GM21717 (cell line): ENCODE measurements at regions not wholly inside any gene's neighbourhood (a gene's known extent, or its start where the extent isn't known, plus 50 kb on each side); places are given as distances from the start of the nearest gene placed in this dataset.
"Not testable (repeated sequence)": the region's sequence is repeated elsewhere in the genome, so short reads cannot be mapped to it uniquely, and the experiment has no call there.

Experiments
- ATAC-seq: cut with Tn5 transposase; IDR thresholded peaks from one replicate; pipeline ENCODE4 v1.9.1; 2021; ENCODE audit warnings: mild to moderate bottlenecking, moderate library complexity; ENCODE audit not compliant: unreplicated experiment

DNA sequence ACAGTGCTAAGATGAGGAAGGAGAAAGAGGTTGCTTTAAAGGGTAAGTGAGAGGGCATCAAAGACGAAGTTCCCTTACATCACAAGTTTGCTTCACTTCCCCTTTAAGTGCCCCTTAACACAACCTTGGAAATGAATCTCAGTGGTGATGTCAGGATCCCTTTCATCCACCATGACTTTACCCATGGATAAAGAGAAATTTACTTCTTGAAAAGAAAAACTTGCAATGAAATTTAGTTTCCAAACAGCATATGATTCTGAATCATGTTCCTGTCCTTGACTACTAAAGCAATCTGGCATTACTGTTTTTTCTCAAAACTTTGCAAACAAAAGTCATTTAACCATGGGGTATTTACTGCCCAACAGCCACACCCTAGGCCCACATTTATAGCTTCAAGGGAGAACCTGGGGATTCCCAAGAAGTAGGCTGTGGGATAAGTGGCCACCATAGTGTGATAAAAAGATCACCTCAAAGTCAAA lies 135.9 kb downstream of the ITGB8 start:
- ATAC-seq, result no peak

GRCh38 chr7:20470082-20470481 lies 139.4 kb downstream of the ITGB8 start:
- no peak for ATAC-seq

- ATAC-seq, result no peak
Measured at GRCh38 chr7:20470726-20471125, 140.0 kb downstream of the ITGB8 start.

DNA sequence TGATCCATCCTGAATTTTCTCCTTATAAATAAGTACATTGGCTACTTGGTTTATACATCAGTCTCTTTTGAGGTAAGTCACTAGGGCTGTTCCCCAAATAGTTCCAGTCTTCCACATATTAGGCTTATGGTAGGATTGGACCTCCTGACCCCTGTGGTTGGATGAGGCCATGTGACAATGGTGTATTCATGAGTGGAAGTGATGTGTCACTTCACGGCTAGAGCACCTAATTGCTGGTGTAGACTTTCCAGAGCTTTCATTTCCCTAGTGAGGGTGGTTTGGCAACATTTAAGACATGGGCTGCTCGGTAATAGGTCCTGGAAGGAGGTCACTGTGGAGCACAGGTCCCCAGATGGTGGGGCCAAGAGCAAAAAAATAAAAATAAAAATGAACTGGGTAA lies 141.2 kb upstream of the ABCB5 start:
- no peak for ATAC-seq

- no peak for ATAC-seq
Measured at GRCh38 chr7:20475756-20476155, 139.7 kb upstream of the ABCB5 start.

DNA sequence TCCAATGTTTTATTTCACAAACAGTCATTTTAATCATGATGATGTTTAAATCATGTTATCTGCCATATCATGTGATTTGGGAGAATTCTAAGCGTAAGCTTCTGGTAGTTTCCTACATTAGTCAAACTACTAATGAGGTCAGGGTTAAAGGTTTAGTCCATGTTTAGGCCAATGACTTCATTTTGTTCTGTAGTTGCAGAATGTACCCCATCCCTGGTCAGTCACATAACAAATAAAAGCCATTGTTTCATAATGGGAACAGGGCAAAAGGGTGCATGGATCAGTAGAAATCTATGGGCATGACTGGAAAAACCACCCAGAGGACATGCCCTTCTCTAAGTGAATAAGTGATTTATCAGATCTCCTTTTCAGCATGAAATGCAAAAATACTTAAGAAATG lies 138.4 kb upstream of the ABCB5 start:
- ATAC-seq, result no peak

- ATAC-seq, result no peak
Measured at GRCh38 chr7:20479706-20480105, 135.8 kb upstream of the ABCB5 start.

DNA sequence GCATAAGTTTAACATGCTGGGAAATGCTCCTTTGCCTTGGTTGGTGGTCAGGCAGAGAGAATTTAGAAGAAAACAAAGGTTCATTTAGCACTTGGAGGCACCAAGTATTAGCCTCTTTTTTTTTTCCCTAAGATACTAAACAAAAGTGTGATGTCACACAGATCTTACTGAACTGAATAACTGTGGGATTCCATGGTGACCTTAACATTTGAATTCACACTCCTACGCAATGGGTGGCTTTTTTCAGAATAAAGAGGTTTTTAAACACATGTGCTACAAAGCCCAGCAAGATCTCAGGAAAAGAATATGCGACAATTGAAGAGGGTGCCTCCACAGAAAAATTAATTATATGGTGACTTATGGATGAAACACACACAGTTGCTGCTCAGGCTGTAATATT lies 133.4 kb upstream of the ABCB5 start:
- ATAC-seq, result no peak

DNA sequence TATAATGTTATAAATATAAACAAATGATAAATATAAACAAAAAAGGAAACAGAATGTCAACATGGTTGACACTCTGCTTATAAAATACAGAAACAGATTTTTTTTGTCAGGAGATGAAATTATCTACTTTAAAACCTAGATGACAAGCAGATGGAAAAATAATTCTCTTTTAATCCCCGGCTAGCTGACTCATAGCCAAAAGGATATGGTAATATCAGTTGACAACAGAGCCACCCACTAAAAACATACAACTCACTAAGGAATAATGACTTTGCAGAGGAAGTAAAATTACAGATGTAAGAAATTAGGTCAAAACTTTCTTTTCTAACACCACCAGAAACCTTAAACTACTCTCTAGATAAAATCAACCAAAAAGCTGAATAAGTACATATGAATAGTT lies 131.1 kb upstream of the ABCB5 start:
- ATAC-seq, result no peak

DNA sequence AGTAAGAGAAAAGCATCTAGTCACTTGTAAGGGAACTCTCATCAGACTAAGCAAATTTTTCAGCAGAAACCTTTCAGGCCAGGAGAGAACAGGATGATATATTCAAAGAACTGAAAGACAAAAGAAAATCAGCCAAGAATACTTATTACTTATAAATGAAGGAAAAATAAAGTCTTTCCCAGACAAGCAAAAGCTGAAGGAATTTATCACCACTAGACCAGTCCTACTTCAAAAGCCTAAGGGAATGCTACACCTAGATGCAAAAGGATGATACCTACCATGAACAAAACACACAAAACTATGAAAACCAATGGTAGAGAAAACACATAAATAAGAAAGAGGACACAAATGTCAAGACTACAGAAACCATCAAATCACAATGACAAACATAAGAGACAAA lies 126.6 kb upstream of the ABCB5 start:
- no peak for ATAC-seq

- no peak for ATAC-seq
Measured at GRCh38 chr7:20491284-20491683, 124.2 kb upstream of the ABCB5 start.

GRCh38 chr7:20494566-20494965 lies 120.9 kb upstream of the ABCB5 start:
- no peak for ATAC-seq

DNA sequence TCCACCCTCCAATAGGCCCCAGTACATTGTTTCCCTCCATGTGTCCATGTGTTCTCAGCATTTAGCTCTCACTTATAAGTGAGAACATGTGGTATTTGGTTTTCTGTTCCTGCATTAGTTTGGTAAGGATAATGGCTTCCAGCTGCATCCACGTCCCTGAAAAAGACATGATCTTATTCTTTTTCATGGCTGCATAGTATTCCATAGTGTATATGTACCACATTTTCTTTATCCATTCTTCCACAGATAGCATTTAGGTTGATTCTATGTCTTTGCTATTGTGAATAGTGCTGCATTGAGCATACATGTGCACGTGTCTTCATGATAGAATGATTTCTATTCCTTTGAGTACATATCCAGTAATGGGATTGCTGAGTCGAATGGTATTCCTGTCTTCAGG lies 114.0 kb upstream of the ABCB5 start:
- not testable (repeated sequence) for ATAC-seq

GRCh38 chr7:20503278-20503950 lies 112.1 kb upstream of the ABCB5 start:
- ATAC-seq, result no peak

DNA sequence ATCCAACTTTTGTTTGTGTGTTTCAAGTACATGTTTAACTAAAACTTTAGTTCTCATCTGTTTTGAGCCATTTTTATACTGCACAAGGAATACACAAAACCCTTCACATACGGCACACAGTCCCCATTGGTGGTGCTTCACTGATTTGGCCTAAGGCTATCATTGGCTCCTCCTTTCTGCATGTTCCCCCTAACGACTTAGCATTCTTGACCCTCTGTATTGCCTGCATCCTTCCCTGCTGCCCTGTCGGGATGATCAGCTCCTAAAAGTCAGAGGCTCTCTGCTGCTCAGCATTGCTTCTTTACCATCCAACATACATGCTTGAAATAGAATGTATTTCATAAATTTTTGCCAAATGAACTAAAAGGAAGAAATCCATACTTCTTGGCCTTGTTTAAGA lies 111.4 kb upstream of the ABCB5 start:
- ATAC-seq, result no peak

- ATAC-seq, result no peak
Measured at GRCh38 chr7:20506175-20506574, 109.3 kb upstream of the ABCB5 start.

GRCh38 chr7:20507157-20507556 lies 108.3 kb upstream of the ABCB5 start:
- ATAC-seq, result no peak

DNA sequence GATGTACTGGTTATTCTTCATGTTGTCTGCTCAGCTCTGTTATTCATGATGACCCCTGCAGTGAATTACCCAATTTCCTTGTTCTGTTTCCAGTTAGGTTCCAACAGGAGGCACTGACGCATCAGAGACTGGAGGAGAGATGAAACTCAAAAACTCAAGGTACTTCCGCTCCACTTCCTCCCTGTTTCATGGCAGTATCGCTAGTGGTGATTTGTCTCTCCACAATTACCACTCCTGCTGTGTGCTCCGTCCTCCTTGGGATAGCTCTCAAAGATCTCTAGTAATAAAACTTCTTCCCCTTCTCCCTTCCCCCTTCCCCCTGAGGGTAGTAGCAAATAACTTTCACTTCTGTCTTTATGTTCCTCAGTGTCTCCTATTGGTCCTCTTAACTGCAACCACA lies 107.4 kb upstream of the ABCB5 start:
- ATAC-seq, result no peak

DNA sequence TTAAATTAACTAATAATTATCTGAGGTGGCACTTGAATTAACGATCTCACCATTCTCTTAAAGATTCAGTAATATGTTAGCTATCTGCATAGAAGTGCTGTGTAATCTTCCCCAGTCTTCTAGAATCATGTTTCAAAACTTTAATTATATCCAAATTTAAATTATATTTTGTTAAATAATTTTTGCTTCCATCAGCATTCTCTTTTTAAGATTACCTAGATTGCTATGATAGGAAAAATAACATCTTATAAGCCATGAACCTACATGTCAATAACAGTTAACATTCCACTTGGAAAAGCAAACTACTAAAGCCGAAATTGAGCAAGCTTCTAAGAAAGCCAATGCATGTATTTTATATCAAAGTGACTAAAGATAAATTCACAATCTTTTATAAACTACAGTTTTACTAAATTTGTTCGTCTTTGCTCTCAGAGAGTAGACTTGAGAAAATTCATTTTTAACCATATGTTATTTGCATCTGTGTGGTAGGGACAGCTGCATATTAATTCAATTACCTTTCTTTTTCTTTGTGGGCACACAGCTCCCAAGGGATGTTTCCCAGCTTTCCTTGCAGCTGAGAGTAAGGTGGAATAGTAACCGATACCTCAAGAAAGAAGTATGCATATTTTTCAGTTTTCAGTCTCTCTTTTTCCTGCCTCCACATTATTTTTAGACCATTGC lies 105.4 kb upstream of the ABCB5 start:
- no peak for ATAC-seq

GRCh38 chr7:20510573-20510900 lies 104.9 kb upstream of the ABCB5 start:
- no peak for ATAC-seq

DNA sequence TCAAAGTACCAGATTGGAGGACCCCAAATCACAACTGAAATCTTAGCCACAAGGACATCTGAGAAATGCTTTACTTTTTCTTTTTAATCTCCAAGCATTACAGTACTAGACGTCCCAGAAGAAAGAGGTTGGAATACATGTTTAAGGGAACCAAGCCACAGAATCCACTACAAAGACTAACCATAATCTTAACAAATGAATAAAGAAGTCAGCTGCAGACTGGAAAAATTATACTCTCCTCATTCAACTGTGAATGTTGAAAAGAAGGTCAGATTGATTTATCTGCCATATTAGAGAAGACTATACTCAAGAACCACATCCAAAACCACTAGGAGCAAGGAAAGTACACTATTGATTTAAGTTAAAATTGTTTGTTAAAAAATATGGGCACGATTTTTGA lies 102.1 kb upstream of the ABCB5 start:
- ATAC-seq, result no peak

DNA sequence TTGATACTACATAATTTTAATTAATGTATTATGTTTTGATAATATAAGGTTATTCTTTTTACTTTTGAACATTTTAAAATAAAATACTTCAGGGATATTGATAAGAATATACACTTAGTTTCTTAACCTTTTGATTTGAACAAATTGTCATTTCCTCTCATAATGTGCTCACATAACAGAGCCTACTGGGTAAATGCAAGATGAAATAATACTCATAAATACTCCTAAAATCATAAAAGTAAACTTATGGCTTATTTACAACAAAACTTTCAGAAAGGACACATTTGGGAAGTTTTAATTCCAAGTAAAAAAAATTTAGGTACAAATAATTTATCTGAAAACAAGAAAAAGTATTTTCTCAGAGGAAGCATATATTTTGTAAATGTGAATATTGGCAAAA lies 101.6 kb upstream of the ABCB5 start:
- no peak for ATAC-seq

DNA sequence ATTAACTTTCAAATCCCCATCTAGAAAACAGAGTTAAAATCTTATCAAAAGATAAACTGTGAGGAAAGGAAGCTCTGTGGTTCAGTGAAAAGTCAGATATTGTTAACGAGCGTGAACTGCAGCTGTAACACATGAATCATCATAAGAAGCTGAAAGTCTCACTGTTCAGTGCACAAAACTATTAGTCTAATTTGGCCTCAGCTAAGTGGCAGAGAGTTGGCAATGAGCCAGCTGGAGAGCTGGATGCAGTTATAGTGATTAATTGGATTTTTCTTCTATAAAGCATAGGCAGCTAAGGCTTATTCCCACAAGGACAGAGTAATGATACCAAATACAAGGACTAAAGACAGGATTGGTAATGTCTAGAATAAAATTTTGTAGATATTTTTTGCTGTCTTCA lies 101.1 kb upstream of the ABCB5 start:
- ATAC-seq, result no peak
